Liver (tissue), 8 donors: ENCODE measurements at regions not wholly inside any gene's neighbourhood (a gene's known extent, or its start where the extent isn't known, plus 50 kb on each side); places are given as distances from the start of the nearest gene placed in this dataset.
"Not testable (repeated sequence)": the region's sequence is repeated elsewhere in the genome, so short reads cannot be mapped to it uniquely, and the experiment has no call there.

Experiments used
- DNase-seq: peaks from one replicate; pipeline ENCODE4 v3.0.0-alpha.2; 2017; ENCODE audit warnings: low spot score
- H3K27ac ChIP-seq, 2 donors: one replicate each; pipeline ENCODE4 v1.7.0; 2013; ENCODE audit warnings: inconsistent platforms in 2 of 2, low read length in 2 of 2, control low read depth in 1 of 2, low read depth in 1 of 2, mild to moderate bottlenecking in 1 of 2
- H3K27me3 ChIP-seq, 4 donors: one replicate each; pipeline versions ENCODE4 v1.6.1 to v1.7.0; 2013; ENCODE audit warnings: low read length in 3 of 4, inconsistent platforms in 1 of 4, mild to moderate bottlenecking in 1 of 4, moderate library complexity in 1 of 4; ENCODE audit not compliant: control insufficient read depth in 4 of 4, insufficient read depth in 4 of 4
- H3K36me3 ChIP-seq, 4 donors: one replicate each; pipeline versions ENCODE4 v1.6.1 to v1.7.0; 2013; ENCODE audit warnings: low read length in 3 of 4, mild to moderate bottlenecking in 3 of 4, low read depth in 1 of 4, moderate library complexity in 1 of 4; ENCODE audit not compliant: control insufficient read depth in 4 of 4, insufficient read depth in 3 of 4
- H3K4me1 ChIP-seq, 4 donors: one replicate each; pipeline versions ENCODE4 v1.6.1 to v1.7.0; 2013; ENCODE audit warnings: low read length in 3 of 4, mild to moderate bottlenecking in 3 of 4, moderate library complexity in 1 of 4; ENCODE audit not compliant: control insufficient read depth in 4 of 4, insufficient read depth in 4 of 4
- H3K4me3 ChIP-seq, 3 donors: one replicate each; pipeline versions ENCODE4 v1.6.1 to v1.7.0; 2013; ENCODE audit warnings: low read length in 3 of 3, control low read depth in 1 of 3, low read depth in 1 of 3, mild to moderate bottlenecking in 1 of 3
- H3K9ac ChIP-seq, 2 donors: one replicate each; pipeline ENCODE4 v1.7.0; 2013; ENCODE audit warnings: low read length in 2 of 2, mild to moderate bottlenecking in 2 of 2, moderate library complexity in 2 of 2, control low read depth in 1 of 2, low read depth in 1 of 2
- H3K9me3 ChIP-seq, 4 donors: one replicate each; pipeline versions ENCODE4 v1.6.1 to v1.7.0; 2013; ENCODE audit warnings: low read length in 3 of 4; ENCODE audit not compliant: control insufficient read depth in 4 of 4
- CTCF ChIP-seq: fragments of 150-350 bp; IDR thresholded peaks from 2 replicates; pipeline ENCODE4 v1.5.1; 2017; ENCODE audit warnings: improper control_type of control experiment, low read depth, low read length; ENCODE audit not compliant: missing input control
- EGR1 ChIP-seq, 2 donors: IDR thresholded peaks; 2 replicates each; pipeline ENCODE4 v1.6.1; 2016 to 2018; ENCODE audit warnings: antibody characterized with exemption in 2 of 2, low read depth in 2 of 2
- FOXA1 ChIP-seq: IDR thresholded peaks from 2 replicates; pipeline ENCODE4 v1.6.1; 2016; ENCODE audit warnings: antibody characterized with exemption
- GABPA ChIP-seq, 2 donors: IDR thresholded peaks in 1 of 2; conservative IDR thresholded peaks in 1 of 2; 2 replicates each; pipeline ENCODE4 v1.6.1; 2016; ENCODE audit warnings: antibody characterized with exemption in 2 of 2, mild to moderate bottlenecking in 1 of 2, moderate library complexity in 1 of 2
- HNF4A ChIP-seq, 2 donors: conservative IDR thresholded peaks; 2 replicates each; pipeline ENCODE4 v1.6.1; 2016; ENCODE audit warnings: antibody characterized with exemption in 2 of 2, mild to moderate bottlenecking in 2 of 2
- HNF4G ChIP-seq: IDR thresholded peaks from 2 replicates; pipeline ENCODE4 v1.6.1; 2016; ENCODE audit warnings: antibody characterized with exemption
- JUND ChIP-seq, 2 donors: IDR thresholded peaks; 2 replicates each; pipeline ENCODE4 v1.6.1; 2016; ENCODE audit warnings: antibody characterized with exemption in 2 of 2
- MAX ChIP-seq: IDR thresholded peaks from 2 replicates; pipeline ENCODE4 v1.6.1; 2016; ENCODE audit warnings: antibody characterized with exemption
- NR2F2 ChIP-seq: IDR thresholded peaks from 2 replicates; pipeline ENCODE4 v1.6.1; 2016; ENCODE audit warnings: antibody characterized with exemption
- RAD21 ChIP-seq, 2 donors: IDR thresholded peaks; 2 replicates each; pipeline ENCODE4 v1.6.1; 2016; ENCODE audit warnings: antibody characterized with exemption in 2 of 2, mild to moderate bottlenecking in 2 of 2
- REST ChIP-seq: IDR thresholded peaks from 2 replicates; pipeline ENCODE4 v1.6.1; 2016; ENCODE audit warnings: antibody characterized with exemption, mild to moderate bottlenecking
- RXRA ChIP-seq, 2 donors: IDR thresholded peaks; 2 replicates each; pipeline ENCODE4 v1.6.1; 2017 to 2018; ENCODE audit warnings: antibody characterized with exemption in 2 of 2, mild to moderate bottlenecking in 1 of 2
- TAF1 ChIP-seq: conservative IDR thresholded peaks from 2 replicates; pipeline ENCODE4 v1.6.1; 2016; ENCODE audit warnings: antibody characterized with exemption, mild to moderate bottlenecking
- YY1 ChIP-seq: IDR thresholded peaks from 2 replicates; pipeline ENCODE4 v1.6.1; 2016; ENCODE audit warnings: antibody characterized with exemption, mild to moderate bottlenecking
- WGBS: extraction: QIAGEN DNeasy Blood & Tissue Kit; methylation state at CpG from one replicate; pipeline ENCODE4 v1.1.7; 2013; 5-methylcytosine and 5-hydroxymethylcytosine counted together
- donor health status: healthy.
- donor health status: healthy.
- donor health status: healthy.
- donor health status: healthy.
- donor health status: healthy.

GRCh38 chr18:22711192-22711685 is 221.9 kb upstream of the RBBP8 start (continued):
- TF ChIP-seq CTCF: no peak
- TF ChIP-seq HNF4G: no peak
- TF ChIP-seq FOXA1: peak; percentile 37
- peak in 1 of 2 donors; percentile 40 for TF ChIP-seq JUND (IDR thresholded peaks at IDR 0.05)
- TF ChIP-seq NR2F2: no peak
- TF ChIP-seq GABPA (IDR thresholded peaks at IDR 0.05 in 1 of 2, conservative IDR thresholded peaks at IDR 0.05 in 1 of 2): no peak
- TF ChIP-seq EGR1 (IDR thresholded peaks at IDR 0.05; ENCODE audit: low read depth in 2 of 2): peak in 1 of 2 donors; percentile 19
- no peak for TF ChIP-seq TAF1
- peak; percentile 12 to 39 for TF ChIP-seq RAD21 (IDR thresholded peaks at IDR 0.05)
- TF ChIP-seq YY1: peak; percentile 69

GRCh38 chr18:22713511-22713910 is 219.6 kb upstream of the RBBP8 start:
- no peak overlapping the region for H3K9ac ChIP-seq
- peak overlapping the region in 1 of 2 donors; percentile 30 for H3K27ac ChIP-seq
- WGBS: 83% methylated on average over 1 of the region's 1 CpG
- no peaks in the 10 kb centered on the region for H3K36me3 ChIP-seq
- H3K27me3 ChIP-seq: no peaks in the 10 kb centered on the region
- no peak for DNase-seq
- H3K4me1 ChIP-seq: peaks cover 1 to 17% (median 11%) of the 10 kb centered on the region in 4 donors
- no peaks in the 10 kb centered on the region for H3K9me3 ChIP-seq
- TF ChIP-seq NR2F2 (peak; percentile 20), RAD21 (IDR thresholded peaks at IDR 0.05) (peak in 1 of 2 donors; percentile 12), HNF4A (conservative IDR thresholded peaks at IDR 0.05) (peak; percentile 16 to 18), TAF1 (no peak)
- no peak overlapping the region for H3K4me3 ChIP-seq

- not testable (repeated sequence) for H3K4me3 ChIP-seq, H3K9me3 ChIP-seq, H3K36me3 ChIP-seq, H3K27me3 ChIP-seq, H3K4me1 ChIP-seq, H3K9ac ChIP-seq, H3K27ac ChIP-seq, DNase-seq
- WGBS: 97% methylated on average over 7 of the region's 7 CpGs
These were observed 215.6 kb upstream of the RBBP8 start for GRCh38 chr18:22717536-22717935.

- Histone ChIP-seq H3K4me1 (peaks cover 0 to 3% (median 2%) of the 10 kb centered on the region in 4 donors), H3K4me3 (no peak overlapping the region), H3K9me3 (no peaks in the 10 kb centered on the region), H3K36me3 (no peaks in the 10 kb centered on the region), H3K27ac (no peak overlapping the region), H3K9ac (no peak overlapping the region), H3K27me3 (no peaks in the 10 kb centered on the region)
- WGBS: 89% methylated on average over 2 of the region's 2 CpGs
- TF ChIP-seq HNF4G: no peak
- TF ChIP-seq NR2F2: no peak
- no peak for TF ChIP-seq GABPA (IDR thresholded peaks at IDR 0.05 in 1 of 2, conservative IDR thresholded peaks at IDR 0.05 in 1 of 2)
- TF ChIP-seq REST: no peak
- no peak for TF ChIP-seq RXRA (IDR thresholded peaks at IDR 0.05)
- no peak for TF ChIP-seq CTCF
- no peak for TF ChIP-seq YY1
- no peak for TF ChIP-seq EGR1 (IDR thresholded peaks at IDR 0.05; ENCODE audit: low read depth in 2 of 2)
- TF ChIP-seq MAX: no peak
- no peak for TF ChIP-seq TAF1
- no peak for TF ChIP-seq FOXA1
- no peak for DNase-seq
These were observed 209.9 kb upstream of the RBBP8 start for GRCh38 chr18:22723221-22723620.
